HG03460 (cell line): ENCODE measurements at regions not wholly inside any gene's neighbourhood (a gene's known extent, or its start where the extent isn't known, plus 50 kb on each side); places are given as distances from the start of the nearest gene placed in this dataset.
A peak's percentile ranks its signal among the peaks of the same experiment; 100 is the strongest.

Experiments used
- ATAC-seq: cut with Tn5 transposase; IDR thresholded peaks from one replicate; pipeline ENCODE4 v1.9.1; 2021; ENCODE audit not compliant: unreplicated experiment

GRCh38 chr12:115011703-115012102 lies 327.7 kb upstream of the TBX3 start:
- ATAC-seq, result no peak

DNA sequence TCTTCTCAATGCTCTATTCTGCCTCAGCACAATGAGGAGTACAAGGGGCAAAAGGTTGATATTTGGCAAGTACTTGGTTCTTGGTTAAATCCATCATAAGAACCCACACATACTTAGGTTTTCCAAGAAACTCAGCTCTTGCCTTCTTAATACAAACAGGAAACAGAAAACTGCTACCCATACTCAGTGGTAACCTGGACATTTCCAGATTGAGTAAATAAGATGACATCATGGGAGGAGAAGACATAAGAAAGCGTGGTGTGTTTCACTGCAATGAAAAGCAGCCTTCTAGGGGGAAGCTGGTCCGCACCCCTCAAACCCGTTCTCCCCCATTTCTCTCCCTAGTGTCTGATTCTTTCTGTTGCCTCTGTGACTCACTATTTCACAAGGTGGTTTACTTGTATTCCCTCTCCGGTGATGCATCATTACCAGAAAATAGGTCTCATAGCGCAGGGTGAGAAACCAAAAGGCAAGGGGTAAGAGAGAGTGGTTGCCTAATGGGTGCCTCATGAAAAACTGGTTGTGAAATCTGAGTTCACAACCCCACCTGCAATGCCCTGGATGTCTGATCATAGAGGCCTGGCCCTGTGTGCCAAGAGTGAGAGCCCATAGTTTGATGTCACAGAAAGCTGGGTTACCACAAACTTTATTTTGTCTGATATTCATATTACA lies 326.5 kb upstream of the TBX3 start:
- ATAC-seq, result no peak

- peak; percentile 67 for ATAC-seq
These were observed 325.0 kb upstream of the TBX3 start for GRCh38 chr12:115008929-115009328.

DNA sequence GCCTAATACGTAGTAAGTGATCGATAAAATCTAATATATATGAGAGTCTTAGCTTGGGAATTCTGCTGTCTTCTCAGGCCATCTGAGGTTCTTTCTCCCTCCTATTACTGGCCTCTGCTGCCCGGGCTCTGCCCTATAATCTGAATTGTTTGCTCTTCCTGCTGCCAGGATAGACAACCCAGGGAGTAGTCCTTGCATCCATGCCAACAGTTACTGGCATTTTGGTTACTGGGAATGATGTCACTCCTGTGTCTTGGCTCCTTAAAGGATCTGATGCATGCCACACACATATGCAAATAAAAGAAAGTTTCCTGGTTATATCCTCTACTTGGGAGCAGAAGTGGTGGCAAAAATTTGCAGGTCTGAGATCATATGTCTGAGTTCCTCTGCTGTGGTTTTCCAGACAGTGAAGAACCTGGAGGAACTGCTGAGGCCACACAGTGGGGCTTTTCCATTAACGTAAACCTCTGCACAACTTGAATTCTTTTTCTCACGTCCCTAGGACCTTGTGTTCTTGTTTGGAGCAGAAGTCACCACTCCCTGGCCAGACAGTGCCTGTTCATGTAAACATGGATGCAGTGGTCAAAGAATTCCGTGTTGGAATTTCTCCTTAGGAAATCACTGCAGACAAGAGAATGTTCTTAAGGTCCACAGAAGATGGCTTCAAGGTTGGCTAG lies 320.6 kb upstream of the TBX3 start:
- no peak for ATAC-seq

DNA sequence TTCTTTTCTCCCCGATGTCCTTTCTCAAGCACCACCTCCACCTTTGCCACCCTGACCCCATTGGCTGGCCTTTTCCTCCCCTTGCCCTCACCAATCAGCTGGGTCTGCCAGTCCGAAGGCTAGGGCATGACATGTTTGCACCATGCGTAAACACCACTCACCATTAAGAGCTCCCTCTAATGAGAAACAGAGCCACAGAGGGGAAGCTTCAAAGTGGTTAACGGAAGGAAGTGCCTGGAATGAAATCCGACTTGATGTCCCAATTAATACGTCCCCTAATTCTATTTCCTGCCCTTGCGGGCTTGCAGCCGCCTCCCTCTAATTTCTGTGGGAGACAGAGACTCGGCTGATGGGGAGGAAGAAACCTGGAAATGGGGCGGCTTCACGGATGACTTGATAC lies 318.5 kb upstream of the TBX3 start:
- no peak for ATAC-seq

DNA sequence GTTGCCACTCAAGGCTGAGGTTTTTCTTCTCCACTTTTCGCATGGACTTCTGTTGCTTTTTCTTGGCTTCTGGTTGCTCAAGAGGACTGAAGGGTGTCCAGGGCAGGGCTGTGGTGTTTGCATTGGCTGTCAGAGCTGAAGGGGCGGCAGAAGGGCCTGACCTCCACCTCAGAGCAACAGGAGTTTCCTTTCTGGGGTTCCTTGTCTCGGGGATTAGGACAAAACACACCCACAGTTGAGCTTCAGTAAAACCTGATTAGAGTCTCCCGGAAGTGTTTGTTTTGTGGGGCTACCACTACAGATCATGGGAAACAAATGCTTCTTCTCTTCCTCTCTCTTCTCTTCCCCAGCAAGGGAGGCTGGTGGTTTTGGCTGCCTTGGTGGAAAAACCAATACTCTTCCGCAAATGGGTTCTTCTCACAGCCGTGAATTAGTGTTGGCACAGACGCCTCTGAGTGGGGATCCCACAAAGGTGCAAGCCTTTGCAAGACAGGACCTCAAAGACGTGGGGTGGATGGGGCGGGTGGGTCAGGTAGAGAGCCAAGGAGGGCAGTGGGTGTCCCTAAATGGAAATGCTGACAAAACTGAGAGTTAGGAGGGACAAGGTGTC lies 317.7 kb upstream of the TBX3 start:
- ATAC-seq, result no peak

GRCh38 chr12:115000038-115000437 lies 316.1 kb upstream of the TBX3 start:
- no peak for ATAC-seq

DNA sequence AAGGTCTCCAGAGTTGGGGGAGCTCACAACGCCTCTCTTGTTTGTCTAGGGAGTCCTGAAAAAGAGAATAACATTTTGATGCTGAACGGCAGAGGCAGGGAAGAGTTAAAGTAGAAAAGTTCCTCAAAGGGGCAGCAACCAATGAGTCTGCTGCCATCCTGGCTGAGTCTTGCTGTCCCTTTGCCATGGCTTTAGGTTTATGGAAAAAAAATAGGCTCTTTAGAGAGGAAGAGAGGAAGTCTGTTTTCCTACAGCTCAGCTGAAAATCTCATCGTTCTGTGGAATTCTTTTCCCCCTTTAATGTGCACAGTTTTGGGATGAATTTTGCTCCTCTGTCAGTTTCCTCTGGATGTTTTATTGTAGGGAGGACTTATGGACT lies 314.8 kb upstream of the TBX3 start:
- no peak for ATAC-seq

GRCh38 chr12:114998118-114998749 lies 314.3 kb upstream of the TBX3 start:
- no peak for ATAC-seq

DNA sequence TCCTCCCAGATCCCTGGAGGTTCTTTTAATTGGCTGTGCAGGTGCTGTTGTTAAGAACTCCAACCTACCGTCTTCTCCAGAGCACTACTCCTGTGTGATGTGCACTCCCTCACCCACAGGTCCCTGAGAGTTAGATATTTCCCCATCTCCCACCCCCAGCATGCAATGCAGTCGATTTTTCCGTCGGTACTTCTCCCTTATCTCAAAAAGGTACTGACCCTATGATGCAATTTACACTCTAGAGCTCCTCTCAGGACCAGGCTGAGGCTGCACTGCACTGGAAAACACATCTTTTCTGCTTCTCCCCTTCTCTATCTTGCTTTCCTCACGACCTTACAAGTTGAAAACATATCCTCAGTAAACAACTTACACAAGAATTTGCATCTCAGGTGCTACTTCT lies 312.4 kb upstream of the TBX3 start:
- no peak for ATAC-seq

- ATAC-seq, result no peak
These were observed 311.9 kb upstream of the TBX3 start for GRCh38 chr12:114995891-114996290.

GRCh38 chr12:114993165-114993564 lies 309.2 kb upstream of the TBX3 start:
- no peak for ATAC-seq

- no peak for ATAC-seq
These were observed 308.5 kb upstream of the TBX3 start for GRCh38 chr12:114992443-114992842.

DNA sequence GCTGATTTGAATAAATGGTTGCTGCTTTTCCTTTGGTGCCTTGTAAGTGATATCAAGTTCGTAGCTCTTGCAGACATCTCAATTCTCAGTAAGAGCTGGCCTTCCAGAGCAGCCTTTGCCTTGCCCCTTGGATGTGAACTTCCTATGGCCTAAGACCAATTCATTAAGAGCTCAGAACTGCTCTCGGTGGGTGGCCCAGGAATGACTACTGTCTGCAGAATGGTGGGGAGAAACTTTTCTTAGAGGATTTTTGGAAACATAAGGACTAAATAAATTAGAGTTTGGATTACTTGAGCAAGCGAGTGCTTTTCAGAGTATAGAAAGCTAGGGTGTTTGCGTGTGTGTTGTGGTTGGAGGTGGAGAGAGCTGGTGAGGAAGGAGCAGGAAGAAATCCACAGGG lies 306.4 kb upstream of the TBX3 start:
- no peak for ATAC-seq

- no peak for ATAC-seq
These were observed 302.9 kb upstream of the TBX3 start for GRCh38 chr12:114986849-114987248.

DNA sequence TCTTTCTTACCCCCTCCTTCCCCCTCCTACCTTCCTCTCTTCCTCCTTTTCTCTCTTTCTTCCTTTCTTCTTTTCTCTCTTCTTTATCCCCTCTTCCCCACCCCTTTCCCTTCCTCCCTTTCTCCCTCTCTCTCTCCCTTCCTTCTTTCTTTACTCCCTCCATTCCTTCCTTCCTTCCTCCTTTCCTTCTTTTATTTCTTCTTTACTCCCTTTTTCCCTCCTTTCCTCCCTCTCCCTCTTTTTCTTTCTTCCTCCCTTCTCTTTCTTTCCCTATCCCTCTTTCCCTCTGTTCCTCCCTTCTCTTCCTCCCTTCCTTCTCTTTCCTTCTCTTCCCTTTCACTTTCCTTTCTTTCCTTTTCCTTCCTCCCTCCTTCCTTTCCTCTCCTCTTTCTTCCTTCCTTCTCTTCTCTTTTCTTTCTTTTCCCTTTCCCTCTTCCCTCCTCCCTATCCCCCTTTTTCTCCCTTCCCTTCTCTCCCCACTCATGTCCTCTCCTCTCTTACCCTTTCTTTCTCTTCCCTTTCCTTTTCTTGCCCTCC lies 302.3 kb upstream of the TBX3 start:
- ATAC-seq, result no peak

GRCh38 chr12:114984634-114985061 lies 300.7 kb upstream of the TBX3 start:
- no peak for ATAC-seq

DNA sequence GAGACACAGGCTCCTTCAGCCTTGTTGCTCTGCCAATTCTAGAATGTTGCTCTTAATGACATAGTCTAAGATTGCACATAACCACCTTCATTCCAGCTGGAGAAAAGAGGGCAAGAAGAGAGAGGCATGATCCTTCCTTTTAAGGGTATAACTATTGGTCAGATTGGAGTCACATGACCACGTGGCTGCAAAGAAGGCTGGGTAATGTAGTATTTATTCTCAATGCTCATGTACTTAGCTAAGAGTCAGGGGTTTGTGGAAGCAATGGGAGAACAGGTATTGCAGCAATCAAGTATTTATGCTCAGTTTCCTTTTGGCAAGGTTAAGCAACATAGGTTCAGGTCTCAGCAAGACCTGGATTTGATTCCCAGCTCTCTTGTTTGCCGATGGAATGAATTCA lies 298.8 kb upstream of the TBX3 start:
- ATAC-seq, result no peak

- ATAC-seq, result no peak
These were observed 297.1 kb upstream of the TBX3 start for GRCh38 chr12:114981036-114981435.

DNA sequence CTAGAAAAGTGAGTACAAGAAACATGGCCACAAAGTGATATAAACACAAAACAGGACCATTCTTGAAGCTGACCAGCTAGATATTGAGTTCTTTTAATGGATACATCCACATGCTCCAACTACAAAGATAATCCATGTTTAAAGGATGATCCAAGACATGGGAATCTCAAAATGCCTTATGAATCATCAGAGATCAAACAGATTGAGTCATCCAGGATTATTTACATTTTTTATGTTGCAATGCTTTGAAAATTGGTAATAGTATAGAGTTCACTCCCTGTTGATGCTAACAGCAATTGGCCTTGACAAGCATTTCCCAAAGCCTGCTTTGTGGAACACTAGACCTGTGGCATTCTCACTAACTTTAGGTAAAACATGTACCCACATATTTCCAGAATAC lies 293.0 kb upstream of the TBX3 start:
- no peak for ATAC-seq

DNA sequence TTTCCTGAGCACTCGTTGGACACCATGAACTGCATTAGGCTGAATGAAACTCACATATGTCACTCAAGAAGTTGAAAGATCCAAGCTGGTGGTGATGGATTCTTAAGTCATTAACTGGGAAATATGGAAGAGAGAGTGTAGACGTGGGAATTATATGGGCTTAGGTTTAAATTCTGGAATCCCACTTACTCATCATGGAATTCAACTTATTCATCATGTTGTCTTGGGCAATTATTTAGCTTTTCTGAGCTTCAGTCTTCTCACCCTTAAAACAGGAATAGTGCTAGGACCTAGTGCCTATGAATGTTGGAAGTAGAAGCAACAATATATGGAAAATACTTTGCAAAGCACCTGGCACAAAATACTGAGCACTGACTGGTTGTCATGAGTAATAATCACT lies 292.4 kb upstream of the TBX3 start:
- no peak for ATAC-seq
